HG03460 (cell line): ENCODE measurements at regions not wholly inside any gene's neighbourhood (a gene's known extent, or its start where the extent isn't known, plus 50 kb on each side); places are given as distances from the start of the nearest gene placed in this dataset.
"Not testable (repeated sequence)": the region's sequence is repeated elsewhere in the genome, so short reads cannot be mapped to it uniquely, and the experiment has no call there.

Experiments
- ATAC-seq: cut with Tn5 transposase; IDR thresholded peaks from one replicate; pipeline ENCODE4 v1.9.1; 2021; ENCODE audit not compliant: unreplicated experiment

DNA sequence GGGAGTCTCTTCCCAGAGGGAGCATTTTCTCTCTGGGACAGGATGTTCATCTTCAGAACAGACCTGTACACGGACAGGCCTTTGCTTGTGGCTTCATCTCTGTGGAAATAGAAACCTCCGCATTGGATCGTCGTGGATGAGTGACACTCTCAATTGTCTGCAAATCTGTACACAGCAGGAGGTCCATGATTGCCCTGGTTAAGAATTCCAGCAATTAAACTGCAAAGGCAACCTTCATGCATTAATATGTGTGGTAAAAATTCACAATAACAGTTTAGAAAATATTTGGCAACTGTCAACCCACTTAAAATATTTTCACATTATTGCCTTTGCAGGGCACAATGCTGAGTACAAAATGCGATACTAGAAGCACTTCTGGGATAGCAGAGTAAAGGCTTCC is 149.8 kb upstream of the SFSWAP start:
- ATAC-seq: no peak

DNA sequence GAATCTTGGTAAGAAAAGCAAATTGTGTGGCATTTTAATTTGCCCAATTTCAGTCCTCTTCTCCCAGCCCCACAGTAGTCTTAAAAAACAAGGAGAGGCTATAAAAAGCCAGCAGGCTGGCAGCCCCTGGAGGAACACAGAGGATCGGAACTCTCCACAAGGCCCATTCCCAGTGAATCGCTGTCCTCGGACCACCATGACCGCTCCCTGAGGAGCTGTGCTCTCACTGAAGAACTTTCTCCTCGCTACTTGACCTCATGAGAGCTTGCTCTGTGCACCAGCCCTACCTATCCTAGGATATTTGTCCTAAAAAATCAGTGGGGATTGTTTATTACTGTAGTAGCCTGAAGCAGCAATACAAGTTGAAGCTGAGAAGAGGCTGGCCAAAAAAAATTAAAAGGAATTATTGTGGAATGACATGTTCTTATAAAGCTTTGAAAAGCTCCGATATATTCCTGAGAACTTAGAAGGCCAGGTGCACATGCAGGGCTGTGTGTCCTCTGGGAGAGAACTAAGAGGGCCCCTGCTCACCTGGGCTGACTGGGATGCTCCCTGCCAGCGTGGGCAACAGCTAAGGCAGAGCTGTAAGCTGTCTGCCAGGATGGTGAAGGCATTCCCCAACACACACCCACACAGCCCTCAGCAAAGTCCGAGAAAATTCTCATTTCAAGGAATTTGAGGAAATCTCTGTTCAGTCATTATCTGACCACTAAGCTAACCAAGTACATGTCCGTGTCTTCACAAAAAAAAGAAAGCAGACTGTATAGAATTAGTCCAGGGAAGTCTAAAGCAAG is 148.8 kb upstream of the SFSWAP start:
- ATAC-seq: no peak

DNA sequence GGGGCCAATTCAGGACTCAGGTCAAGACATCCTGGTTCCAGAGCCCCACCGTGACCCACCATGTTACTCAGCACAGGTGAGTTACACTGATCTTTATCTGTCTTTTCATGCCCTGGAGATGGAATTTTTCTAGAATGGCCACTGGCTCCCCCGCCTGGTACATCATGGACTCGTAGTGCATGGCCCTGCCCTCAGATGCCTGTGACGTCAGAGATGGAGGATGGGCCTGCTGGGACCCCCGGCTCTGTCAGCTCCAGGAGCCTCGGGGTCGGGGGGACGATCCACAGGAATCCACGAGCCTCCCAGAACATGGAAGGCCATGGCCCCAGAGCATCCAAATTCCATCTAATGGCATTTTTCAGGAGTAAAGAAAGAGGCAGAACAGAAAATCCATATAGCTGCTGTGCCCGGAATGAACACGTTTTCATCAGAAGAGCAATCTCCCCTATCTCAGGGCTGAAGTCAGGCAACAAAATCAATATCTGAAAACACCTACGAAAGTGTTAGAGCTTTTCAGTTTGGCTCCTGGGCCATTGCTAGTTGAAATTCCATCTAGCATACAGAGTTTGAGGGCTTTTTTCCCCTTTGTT is 146.7 kb upstream of the SFSWAP start:
- ATAC-seq: not testable (repeated sequence)

DNA sequence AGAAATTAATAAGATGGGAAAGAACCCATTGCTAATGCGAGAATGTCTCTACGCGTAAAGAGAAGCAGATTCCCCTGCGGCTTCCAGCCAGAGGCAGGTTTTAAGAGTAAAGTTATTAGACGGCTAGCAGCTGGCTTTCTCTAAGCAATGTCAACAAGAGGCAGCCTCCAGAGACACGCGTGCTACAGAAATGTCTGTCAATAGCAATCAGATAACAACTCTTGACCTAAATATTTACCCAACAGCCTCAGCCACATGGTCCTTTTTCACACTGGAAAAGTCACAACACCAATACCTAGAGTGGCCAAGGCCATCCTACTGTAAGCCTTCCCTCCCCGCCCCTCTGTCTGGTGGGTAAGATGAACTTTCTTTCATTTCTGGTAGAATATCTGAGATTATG is 146.0 kb upstream of the SFSWAP start:
- no peak for ATAC-seq

DNA sequence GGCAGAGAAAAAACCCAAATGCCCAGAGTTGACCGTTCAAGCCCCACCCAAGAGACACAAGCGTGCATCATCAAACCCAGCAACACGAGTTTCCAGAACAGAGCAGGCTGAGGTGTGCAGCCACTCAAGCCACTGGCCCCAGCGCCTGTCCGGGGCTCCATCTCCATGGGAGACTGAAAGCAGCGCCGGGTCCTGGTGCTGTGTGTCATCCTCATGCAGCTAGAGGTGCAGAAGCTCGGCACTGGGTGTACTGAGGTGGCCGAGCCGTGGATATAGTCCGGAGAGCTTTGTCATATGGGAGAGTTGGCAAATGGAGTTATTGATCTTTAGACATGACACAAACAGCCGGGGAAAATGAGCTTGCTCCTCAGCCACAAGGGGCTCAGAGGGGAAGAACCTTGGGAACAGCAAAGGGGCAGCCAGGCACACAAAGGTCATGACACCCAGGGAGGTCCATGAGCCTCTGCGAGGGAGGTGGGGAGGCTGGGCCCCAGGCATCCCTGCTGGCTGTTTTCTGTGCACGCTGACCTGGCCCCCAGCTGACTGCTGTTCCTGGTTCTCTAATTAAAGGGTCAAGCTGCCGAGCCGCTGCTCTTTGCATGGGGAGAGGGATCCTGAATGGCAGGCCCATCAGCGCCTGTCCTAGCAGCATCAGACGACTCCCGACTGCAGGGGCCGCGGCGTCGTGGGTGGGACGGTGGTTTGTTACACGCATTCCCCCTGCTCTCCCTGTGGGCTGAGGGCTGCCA is 145.4 kb upstream of the SFSWAP start:
- ATAC-seq: no peak

DNA sequence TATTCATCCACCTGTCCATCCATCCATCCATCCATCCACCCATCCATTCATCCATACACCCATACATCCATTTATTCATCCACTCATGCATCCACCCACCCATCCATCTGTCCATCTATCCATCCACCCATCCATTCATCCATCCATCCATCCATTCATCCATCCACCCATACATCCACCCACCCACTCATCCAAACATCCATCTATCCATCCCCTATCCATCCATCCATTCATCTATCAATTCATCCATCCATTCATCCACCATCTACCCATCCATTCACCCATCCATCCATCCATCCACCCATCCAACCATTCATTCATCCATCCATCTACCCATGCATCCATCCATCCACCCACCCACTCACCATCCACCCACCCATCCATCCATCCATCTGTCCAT is 142.6 kb upstream of the SFSWAP start:
- ATAC-seq: no peak

DNA sequence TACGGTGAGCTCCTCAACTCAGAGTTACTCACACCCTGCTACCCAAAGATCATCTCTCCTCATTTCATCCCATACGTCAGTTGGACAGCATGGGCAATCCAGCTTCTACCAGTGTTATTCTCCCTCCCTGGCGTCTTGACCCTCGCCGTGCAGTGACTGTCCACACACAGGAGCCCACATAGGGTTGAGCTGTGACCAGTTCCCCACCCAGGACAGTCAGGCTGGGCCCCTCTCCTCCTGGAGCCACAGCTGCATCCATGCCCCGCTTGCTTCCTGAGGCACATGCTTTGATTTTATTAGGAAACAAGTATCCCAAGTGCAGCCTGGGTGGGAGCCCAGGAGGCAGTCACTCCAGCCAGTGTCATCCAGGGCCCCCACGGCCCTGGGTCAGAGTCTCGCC is 140.3 kb upstream of the SFSWAP start:
- ATAC-seq: no peak

DNA sequence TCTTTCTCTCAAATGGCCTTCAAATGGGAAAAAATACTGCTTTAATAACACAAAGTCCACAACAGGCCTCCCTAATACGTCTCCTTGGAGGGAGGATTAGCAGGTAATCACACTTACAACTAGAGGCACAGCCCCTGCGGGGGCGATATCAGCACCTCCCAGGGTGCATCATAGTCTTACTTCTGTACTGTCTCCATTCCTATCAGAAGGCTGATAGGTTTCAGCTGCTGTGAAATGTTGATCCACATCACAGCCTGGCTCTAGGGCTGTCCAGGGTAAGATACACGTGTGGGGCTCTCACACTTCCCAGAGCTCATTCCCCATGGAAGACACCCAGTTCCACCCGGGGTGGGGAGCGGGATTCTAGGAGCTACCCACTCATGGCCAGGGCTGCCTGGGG is 139.1 kb upstream of the SFSWAP start:
- no peak for ATAC-seq

DNA sequence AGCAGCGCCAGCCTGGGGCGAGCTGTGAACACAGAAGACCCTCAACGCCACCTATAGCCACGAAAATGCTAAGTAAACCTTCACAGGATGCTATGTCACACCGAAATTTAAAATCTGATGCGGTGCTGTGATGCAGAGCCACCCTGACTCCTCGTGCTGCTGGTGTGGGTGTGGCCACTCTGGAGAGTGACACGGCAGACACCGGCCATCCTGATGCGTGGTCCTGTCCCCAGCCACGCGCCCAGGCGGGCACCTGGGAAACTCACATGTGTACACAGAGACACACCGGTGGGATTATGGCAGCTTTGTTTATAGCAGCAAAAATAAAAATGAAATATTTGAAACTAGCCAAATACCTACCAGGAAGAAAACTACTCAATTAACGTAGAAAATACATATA is 138.3 kb upstream of the SFSWAP start:
- ATAC-seq: no peak

DNA sequence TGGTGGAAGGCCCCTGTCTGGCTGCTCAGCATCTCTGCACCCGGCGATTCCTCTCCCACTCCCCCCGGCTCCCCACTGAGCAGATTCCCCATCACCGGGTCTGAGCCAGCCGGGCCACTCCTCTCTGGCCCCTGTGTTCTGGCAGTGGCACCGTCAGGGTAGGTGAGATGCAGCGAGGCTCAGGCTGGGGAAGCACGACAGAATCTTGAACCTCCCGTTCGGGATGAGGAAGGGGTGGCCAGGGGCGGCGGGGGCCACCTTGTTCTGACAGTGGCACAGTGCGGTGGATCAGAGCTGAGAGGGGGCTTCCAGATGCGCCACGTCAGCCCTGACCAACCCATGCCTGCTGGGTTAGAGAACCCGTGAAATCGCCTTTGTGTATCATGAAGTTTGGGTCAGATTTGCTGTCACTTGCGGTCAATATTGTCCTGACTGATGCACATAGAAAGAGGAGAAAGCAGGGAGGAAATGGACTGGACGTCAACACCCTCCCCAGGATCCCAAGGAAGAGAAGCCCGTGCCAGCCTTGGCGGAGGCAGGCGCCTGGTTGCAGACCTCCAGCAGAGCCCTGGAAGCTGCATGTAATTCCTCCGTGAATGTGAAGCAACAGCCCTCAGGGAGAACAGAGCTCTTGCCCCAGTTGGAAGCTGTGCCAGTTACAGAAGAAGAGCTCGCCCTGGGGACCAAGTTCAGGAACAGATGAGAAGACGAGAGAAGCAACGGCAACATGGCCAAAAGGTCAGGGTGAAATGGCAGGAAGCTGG is 137.1 kb upstream of the SFSWAP start:
- ATAC-seq: no peak

DNA sequence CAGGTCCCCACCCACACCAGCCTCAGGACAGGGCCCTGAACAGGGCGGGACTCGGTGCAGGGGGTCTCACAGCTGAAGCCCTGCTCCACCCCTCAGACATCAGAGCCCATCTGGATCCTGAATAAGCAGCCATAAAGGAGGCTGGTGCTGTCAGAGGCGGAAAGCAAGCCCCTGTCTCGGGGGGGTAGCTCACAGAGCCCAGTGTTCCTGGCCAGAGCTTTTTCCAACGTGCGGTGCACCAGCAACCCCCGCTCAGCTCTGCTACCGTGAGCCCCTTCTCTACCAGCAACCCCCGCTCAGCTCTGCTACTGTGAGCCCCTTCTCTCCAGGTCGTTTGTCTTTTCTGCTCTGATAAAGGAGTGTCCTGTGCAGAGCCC is 136.5 kb upstream of the SFSWAP start:
- ATAC-seq: no peak

DNA sequence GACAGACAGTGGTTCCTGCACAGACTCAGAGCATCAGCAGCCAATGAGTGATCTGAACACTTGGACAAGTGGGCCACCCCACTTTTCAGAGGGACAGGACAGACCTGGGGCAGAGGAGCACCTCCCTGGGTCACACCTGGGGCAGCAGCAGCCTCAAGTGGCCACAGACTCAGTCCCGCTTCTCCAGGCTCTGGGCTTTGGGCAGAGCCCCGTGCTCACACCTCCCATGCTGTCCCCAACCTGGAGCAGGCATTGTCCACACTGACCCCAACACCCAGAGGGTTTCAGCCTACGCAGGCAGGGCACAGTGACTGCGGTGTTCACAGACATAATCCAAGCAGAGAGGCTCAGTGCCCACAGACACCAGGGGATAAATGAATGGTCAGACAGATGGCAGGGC is 135.5 kb upstream of the SFSWAP start:
- no peak for ATAC-seq

DNA sequence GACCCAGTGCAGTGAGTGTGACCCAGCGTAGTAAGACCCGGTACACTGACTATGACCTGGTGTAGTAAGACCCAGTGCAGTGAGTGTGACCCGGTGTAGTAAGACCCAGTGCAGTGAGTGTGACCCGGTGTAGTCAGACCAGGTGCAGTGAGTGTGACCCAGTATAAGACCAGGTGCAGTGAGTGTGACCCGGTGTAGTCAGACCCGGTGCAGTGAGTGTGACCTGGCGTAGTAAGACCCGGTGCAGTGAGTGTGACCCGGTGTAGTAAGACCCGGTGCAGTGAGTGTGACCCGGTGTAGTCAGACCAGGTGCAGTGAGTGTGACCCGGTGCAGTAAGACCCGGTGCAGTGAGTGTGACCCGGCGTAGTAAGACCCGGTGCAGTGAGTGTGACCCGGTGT is 134.2 kb upstream of the SFSWAP start:
- not testable (repeated sequence) for ATAC-seq

DNA sequence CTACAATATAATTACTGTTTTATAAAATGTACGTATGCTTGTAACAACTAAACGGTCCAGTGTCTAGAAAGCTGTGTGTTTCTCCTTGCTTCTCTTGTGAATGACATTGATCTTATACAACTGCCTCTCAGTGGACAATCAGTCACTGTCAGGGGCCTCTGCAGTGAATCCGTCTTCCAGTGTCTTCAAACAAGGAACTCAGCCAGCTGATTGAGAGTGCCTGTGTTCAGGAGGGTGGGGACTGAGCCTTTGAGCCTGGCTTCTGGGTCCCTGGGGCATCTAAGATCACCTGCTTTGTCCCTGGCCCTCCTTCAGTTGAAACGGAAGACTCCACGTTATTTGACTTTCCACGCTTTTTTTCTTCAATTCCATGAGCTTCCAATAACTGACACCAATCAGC is 133.1 kb upstream of the SFSWAP start:
- no peak for ATAC-seq

DNA sequence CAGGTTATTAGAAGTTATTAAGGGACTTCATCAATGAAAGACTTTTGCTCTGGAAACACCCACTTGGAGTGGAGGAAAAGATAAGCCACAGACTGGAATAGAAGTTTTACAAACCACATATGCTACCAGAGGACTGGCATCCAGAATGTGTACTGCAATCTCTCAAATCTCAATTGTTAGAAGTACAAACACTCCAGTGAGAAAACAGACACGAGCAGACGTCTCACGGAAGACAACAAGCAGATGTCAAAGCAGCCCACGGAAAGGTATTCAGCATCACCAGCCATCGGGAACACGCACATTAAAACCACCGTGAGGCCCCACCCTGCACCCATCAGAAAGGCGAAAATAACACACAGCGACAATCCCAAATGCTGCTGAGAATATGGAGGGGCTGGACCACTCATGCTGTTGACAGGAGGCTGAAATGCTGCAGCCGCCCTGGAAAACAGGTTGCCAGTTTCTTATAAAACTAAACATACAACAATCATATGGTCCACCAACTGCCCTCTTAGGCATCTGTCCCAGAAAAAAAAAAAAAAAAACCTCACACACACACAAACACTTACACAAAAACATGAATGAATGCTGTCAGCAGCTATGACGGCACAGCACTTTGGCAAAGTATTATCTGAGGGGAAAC is 131.9 kb upstream of the SFSWAP start:
- no peak for ATAC-seq

DNA sequence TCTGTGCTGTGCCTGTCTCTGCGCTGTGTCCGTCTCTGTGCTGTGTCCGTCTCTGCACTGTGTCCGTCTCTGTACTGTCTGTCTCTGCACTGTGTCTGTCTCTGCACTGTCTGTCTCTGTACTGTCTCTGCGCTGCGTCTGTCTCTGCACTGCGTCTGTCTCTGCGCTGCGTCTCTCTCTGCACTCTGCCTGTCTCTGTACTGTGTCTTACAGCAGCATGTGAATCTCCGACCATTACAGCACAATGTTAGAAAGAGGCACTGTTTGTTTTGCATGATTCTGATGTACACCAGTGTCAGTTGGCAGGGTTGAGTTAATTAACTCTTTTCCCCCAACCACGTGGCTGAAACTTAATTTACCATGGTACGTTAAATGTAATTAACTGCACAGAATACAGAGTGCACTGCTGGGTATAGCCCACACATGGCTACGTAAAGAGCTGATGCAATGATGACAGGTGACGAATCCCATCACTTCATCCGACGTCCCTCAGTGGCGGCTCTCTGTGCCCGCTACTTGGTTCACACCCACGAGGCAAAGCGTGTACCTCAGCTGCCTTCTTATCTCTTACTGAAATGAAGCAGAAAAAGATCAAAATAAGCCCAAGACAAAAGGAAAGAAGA is 127.7 kb upstream of the SFSWAP start:
- ATAC-seq: no peak

DNA sequence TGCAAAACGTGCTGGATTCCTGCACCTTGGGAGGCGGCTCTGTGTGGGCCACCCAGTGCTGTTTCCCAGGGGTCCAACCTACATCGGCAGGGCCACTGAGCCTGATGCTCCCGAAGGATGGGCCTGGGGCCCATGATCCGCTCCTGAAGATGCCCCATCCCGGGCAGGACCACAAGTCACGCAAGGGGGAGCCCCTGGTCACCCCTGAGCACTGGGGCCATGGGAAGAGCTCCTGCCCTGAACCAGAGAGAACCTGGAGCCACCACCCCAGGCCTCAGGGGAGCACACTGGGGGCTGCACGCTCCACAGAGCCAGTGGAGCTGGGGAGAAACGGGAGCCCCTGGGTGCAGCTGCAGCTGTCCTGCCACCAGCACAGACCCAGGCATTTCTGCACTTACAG is 124.6 kb upstream of the SFSWAP start:
- ATAC-seq: no peak

DNA sequence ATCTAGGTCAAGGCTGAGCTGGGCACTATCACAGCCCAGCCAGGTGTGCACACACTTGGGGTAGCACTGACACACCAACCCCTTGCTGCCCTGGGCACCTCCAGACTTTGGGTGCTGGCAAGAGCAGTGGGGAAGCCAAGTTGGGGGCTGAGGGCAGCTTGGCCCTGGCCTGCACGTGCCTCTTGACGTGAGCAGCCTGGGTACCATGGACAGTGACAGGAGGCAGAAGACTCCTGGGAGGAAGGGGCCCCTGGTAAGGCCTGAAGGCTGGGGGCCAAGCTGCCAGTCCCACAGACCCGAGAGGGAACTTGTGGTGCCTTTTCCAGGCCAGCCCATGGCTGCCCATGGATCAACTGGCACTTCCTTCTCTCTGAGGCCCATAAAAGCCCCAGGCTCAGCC is 124.1 kb upstream of the SFSWAP start:
- ATAC-seq: no peak

DNA sequence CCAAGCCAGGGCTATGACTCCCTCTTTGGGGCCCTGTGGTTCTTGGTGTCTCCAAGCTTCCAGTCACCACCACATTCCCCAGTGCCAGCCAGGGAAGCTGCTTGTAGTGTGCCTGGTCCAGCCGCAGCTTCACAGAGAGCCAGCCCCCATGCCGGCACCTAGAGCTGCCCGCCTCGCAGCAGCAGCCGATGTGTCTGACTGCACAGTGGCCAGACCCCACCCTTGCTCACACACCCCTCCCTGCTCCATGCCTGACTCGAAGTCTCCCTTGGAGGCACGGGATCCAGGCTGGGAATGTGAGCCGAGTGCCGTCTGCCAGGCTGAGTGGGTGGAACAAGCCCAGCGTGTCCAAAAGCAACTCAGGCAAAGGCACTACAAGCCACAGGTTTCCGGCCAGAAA is 123.3 kb upstream of the SFSWAP start:
- no peak for ATAC-seq

DNA sequence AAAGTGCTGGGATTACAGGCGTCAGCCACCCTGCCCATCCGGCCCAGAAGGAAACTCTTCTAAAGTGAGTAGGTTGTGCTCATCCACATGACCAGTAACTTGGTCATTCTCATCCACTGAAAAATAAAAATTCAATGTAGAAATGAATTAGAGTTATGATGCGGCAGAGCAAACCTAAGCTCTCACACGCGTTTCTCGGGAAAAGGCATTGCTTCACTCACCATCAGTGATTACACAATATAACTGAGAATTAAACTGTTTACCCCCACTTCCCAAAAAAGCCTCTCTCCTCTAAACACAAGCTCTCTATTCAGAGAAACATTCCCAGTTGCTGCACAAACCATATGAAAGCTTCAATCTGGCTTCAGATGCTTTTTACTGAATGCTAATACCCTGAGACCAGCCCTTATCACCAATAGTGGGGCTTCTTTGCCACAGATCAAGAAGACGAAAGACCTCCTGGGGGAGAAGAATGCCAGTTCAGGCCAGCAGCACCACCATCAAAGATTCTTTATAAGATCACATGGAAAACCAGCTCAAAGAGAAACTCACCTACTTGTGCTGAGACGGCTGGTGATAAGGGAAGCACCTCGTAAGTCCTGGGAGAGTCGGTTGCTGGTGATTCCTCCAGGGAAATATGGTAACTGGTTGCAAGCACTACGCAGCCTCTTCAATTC is 121.5 kb upstream of the SFSWAP start:
- no peak for ATAC-seq
